NCI-H2196 (cell line): ENCODE measurements at regions not wholly inside any gene's neighbourhood (a gene's known extent, or its start where the extent isn't known, plus 50 kb on each side); places are given as distances from the start of the nearest gene placed in this dataset.
"Not testable (repeated sequence)": the region's sequence is repeated elsewhere in the genome, so short reads cannot be mapped to it uniquely, and the experiment has no call there.

Experiments used
- DNase-seq: peaks from one replicate; lab custom pipeline; 2025; ENCODE audit not compliant: unreplicated experiment; lab: John Stamatoyannopoulos, UW

GRCh38 chr7:46945328-46945727 is 636.6 kb downstream of the TNS3 start:
- no peak for DNase-seq

- DNase-seq, result no peak
Observed at GRCh38 chr7:46943996-46944395, 637.9 kb downstream of the TNS3 start.

- DNase-seq, result no peak
Observed at GRCh38 chr7:46942574-46942973, 639.3 kb downstream of the TNS3 start.

- no peak for DNase-seq
Observed at GRCh38 chr7:46940178-46940577, 641.7 kb downstream of the TNS3 start.

- no peak for DNase-seq
Observed at GRCh38 chr7:46939558-46939957, 642.4 kb downstream of the TNS3 start.

GRCh38 chr7:46939089-46939488 is 642.8 kb downstream of the TNS3 start:
- DNase-seq, result no peak

- no peak for DNase-seq
Observed at GRCh38 chr7:46937826-46938225, 644.1 kb downstream of the TNS3 start.

- DNase-seq, result no peak
Observed at GRCh38 chr7:46934198-46934825, 647.6 kb downstream of the TNS3 start.

GRCh38 chr7:46933596-46933995 is 648.3 kb downstream of the TNS3 start:
- no peak for DNase-seq

GRCh38 chr7:46932676-46933424 is 649.1 kb downstream of the TNS3 start:
- DNase-seq, result no peak

GRCh38 chr7:46932306-46932675 is 649.6 kb downstream of the TNS3 start:
- no peak for DNase-seq

GRCh38 chr7:46930366-46930765 is 651.5 kb downstream of the TNS3 start:
- DNase-seq, result no peak

- no peak for DNase-seq
Observed at GRCh38 chr7:46929359-46929758, 652.6 kb downstream of the TNS3 start.

- DNase-seq, result no peak
Observed at GRCh38 chr7:46928719-46929118, 653.2 kb downstream of the TNS3 start.

GRCh38 chr7:46927131-46927810 is 654.6 kb downstream of the TNS3 start:
- DNase-seq, result no peak

GRCh38 chr7:46916581-46916980 is 665.3 kb downstream of the TNS3 start:
- no peak for DNase-seq

GRCh38 chr7:46912692-46913091 is 669.2 kb downstream of the TNS3 start:
- DNase-seq, result no peak

GRCh38 chr7:46909601-46910051 is 672.3 kb downstream of the TNS3 start:
- DNase-seq, result no peak

GRCh38 chr7:46908770-46909169 is 673.1 kb downstream of the TNS3 start:
- no peak for DNase-seq

- not testable (repeated sequence) for DNase-seq
Observed at GRCh38 chr7:46904523-46904922, 677.4 kb downstream of the TNS3 start.

GRCh38 chr7:46902463-46902862 is 679.4 kb downstream of the TNS3 start:
- no peak for DNase-seq
